ENCODE measurements at regions not wholly inside any gene's neighbourhood (a gene's known extent, or its start where the extent isn't known, plus 50 kb on each side); places are given as distances from the start of the nearest gene placed in this dataset.

- H3K36me3 ChIP-seq (ENCODE audit: control insufficient read depth, insufficient read depth, low read length) = no peaks in the 10 kb centered on the region
- H3K9ac ChIP-seq (ENCODE audit: low read length) = no peak overlapping the region
- H3K4me3 ChIP-seq (ENCODE audit: low read length) = no peak overlapping the region
- H3K27me3 ChIP-seq (ENCODE audit: control insufficient read depth, insufficient read depth, low read length) = no peaks in the 10 kb centered on the region
- no peaks in the 10 kb centered on the region for H3K9me3 ChIP-seq (ENCODE audit: control insufficient read depth, low read length)
- no peaks in the 10 kb centered on the region for H3K4me1 ChIP-seq (ENCODE audit: control insufficient read depth, insufficient read depth, low read length)
These were observed 53.0 kb upstream of the SMOX start for GRCh38 chr20:4095639-4096038.

- H3K36me3 ChIP-seq (ENCODE audit: control insufficient read depth, insufficient read depth, low read length) = no peaks in the 10 kb centered on the region
- H3K9me3 ChIP-seq (ENCODE audit: control insufficient read depth, low read length) = no peaks in the 10 kb centered on the region
- H3K9ac ChIP-seq (ENCODE audit: low read length) = no peak overlapping the region
- no peak overlapping the region for H3K4me3 ChIP-seq (ENCODE audit: low read length)
- no peaks in the 10 kb centered on the region for H3K27me3 ChIP-seq (ENCODE audit: control insufficient read depth, insufficient read depth, low read length)
- no peaks in the 10 kb centered on the region for H3K4me1 ChIP-seq (ENCODE audit: control insufficient read depth, insufficient read depth, low read length)
These were observed 56.8 kb upstream of the SMOX start for GRCh38 chr20:4091490-4092479.

GRCh38 chr20:4090756-4091489 lies 57.7 kb upstream of the SMOX start:
- Histone ChIP-seq H3K27me3 (ENCODE audit: control insufficient read depth, insufficient read depth, low read length) (no peaks in the 10 kb centered on the region), H3K4me3 (ENCODE audit: low read length) (no peak overlapping the region), H3K9me3 (ENCODE audit: control insufficient read depth, low read length) (no peaks in the 10 kb centered on the region), H3K9ac (ENCODE audit: low read length) (no peak overlapping the region), H3K4me1 (ENCODE audit: control insufficient read depth, insufficient read depth, low read length) (no peaks in the 10 kb centered on the region), H3K36me3 (ENCODE audit: control insufficient read depth, insufficient read depth, low read length) (no peaks in the 10 kb centered on the region)

GRCh38 chr20:4089756-4090487 lies 58.7 kb upstream of the SMOX start:
- H3K4me1 ChIP-seq (ENCODE audit: control insufficient read depth, insufficient read depth, low read length) = no peaks in the 10 kb centered on the region
- H3K9me3 ChIP-seq (ENCODE audit: control insufficient read depth, low read length) = no peaks in the 10 kb centered on the region
- no peak overlapping the region for H3K4me3 ChIP-seq (ENCODE audit: low read length)
- H3K27me3 ChIP-seq (ENCODE audit: control insufficient read depth, insufficient read depth, low read length) = no peaks in the 10 kb centered on the region
- no peaks in the 10 kb centered on the region for H3K36me3 ChIP-seq (ENCODE audit: control insufficient read depth, insufficient read depth, low read length)
- no peak overlapping the region for H3K9ac ChIP-seq (ENCODE audit: low read length)

GRCh38 chr20:4088766-4089165 lies 59.9 kb upstream of the SMOX start:
- Histone ChIP-seq H3K9me3 (ENCODE audit: control insufficient read depth, low read length) (no peaks in the 10 kb centered on the region), H3K9ac (ENCODE audit: low read length) (no peak overlapping the region), H3K27me3 (ENCODE audit: control insufficient read depth, insufficient read depth, low read length) (no peaks in the 10 kb centered on the region)

GRCh38 chr20:4087923-4088322 lies 60.7 kb upstream of the SMOX start:
- no peaks in the 10 kb centered on the region for H3K27me3 ChIP-seq (ENCODE audit: control insufficient read depth, insufficient read depth, low read length)
- no peak overlapping the region for H3K9ac ChIP-seq (ENCODE audit: low read length)
- H3K36me3 ChIP-seq (ENCODE audit: control insufficient read depth, insufficient read depth, low read length) = no peaks in the 10 kb centered on the region
- no peaks in the 10 kb centered on the region for H3K9me3 ChIP-seq (ENCODE audit: control insufficient read depth, low read length)
- peaks cover 4% of the 10 kb centered on the region for H3K4me1 ChIP-seq (ENCODE audit: control insufficient read depth, insufficient read depth, low read length)
- no peak overlapping the region for H3K4me3 ChIP-seq (ENCODE audit: low read length)

More at GRCh38 chr20:4088766-4089165, 59.9 kb upstream of the SMOX start:
- Histone ChIP-seq H3K4me3 (ENCODE audit: low read length) (no peak overlapping the region), H3K4me1 (ENCODE audit: control insufficient read depth, insufficient read depth, low read length) (no peaks in the 10 kb centered on the region), H3K36me3 (ENCODE audit: control insufficient read depth, insufficient read depth, low read length) (no peaks in the 10 kb centered on the region)

- Histone ChIP-seq H3K9me3 (ENCODE audit: control insufficient read depth, low read length) (no peaks in the 10 kb centered on the region), H3K36me3 (ENCODE audit: control insufficient read depth, insufficient read depth, low read length) (no peaks in the 10 kb centered on the region), H3K4me1 (ENCODE audit: control insufficient read depth, insufficient read depth, low read length) (peaks cover 4% of the 10 kb centered on the region), H3K4me3 (ENCODE audit: low read length) (no peak overlapping the region), H3K27me3 (ENCODE audit: control insufficient read depth, insufficient read depth, low read length) (no peaks in the 10 kb centered on the region), H3K9ac (ENCODE audit: low read length) (no peak overlapping the region)
These were observed 61.6 kb upstream of the SMOX start for GRCh38 chr20:4086771-4087687.

GRCh38 chr20:4084721-4085120 lies 63.9 kb upstream of the SMOX start:
- no peak overlapping the region for H3K4me3 ChIP-seq (ENCODE audit: low read length)
- H3K27me3 ChIP-seq (ENCODE audit: control insufficient read depth, insufficient read depth, low read length) = no peaks in the 10 kb centered on the region
- H3K9me3 ChIP-seq (ENCODE audit: control insufficient read depth, low read length) = no peaks in the 10 kb centered on the region
- H3K36me3 ChIP-seq (ENCODE audit: control insufficient read depth, insufficient read depth, low read length) = no peaks in the 10 kb centered on the region
- H3K4me1 ChIP-seq (ENCODE audit: control insufficient read depth, insufficient read depth, low read length) = peaks cover 4% of the 10 kb centered on the region
- no peak overlapping the region for H3K9ac ChIP-seq (ENCODE audit: low read length)

- Histone ChIP-seq H3K27me3 (ENCODE audit: control insufficient read depth, insufficient read depth, low read length) (no peaks in the 10 kb centered on the region), H3K4me1 (ENCODE audit: control insufficient read depth, insufficient read depth, low read length) (peaks cover 4% of the 10 kb centered on the region), H3K4me3 (ENCODE audit: low read length) (no peak overlapping the region), H3K9ac (ENCODE audit: low read length) (no peak overlapping the region), H3K9me3 (ENCODE audit: control insufficient read depth, low read length) (no peaks in the 10 kb centered on the region), H3K36me3 (ENCODE audit: control insufficient read depth, insufficient read depth, low read length) (no peaks in the 10 kb centered on the region)
These were observed 64.5 kb upstream of the SMOX start for GRCh38 chr20:4084096-4084495.

- Histone ChIP-seq H3K27me3 (ENCODE audit: control insufficient read depth, insufficient read depth, low read length) (no peaks in the 10 kb centered on the region), H3K36me3 (ENCODE audit: control insufficient read depth, insufficient read depth, low read length) (no peaks in the 10 kb centered on the region), H3K4me3 (ENCODE audit: low read length) (no peak overlapping the region), H3K9ac (ENCODE audit: low read length) (no peak overlapping the region), H3K4me1 (ENCODE audit: control insufficient read depth, insufficient read depth, low read length) (peaks cover 4% of the 10 kb centered on the region), H3K9me3 (ENCODE audit: control insufficient read depth, low read length) (no peaks in the 10 kb centered on the region)
These were observed 65.3 kb upstream of the SMOX start for GRCh38 chr20:4083098-4083865.

Data from mucosa of stomach (tissue), 1 donor.